ENCODE measurements at regions not wholly inside any gene's neighbourhood (a gene's known extent, or its start where the extent isn't known, plus 50 kb on each side); places are given as distances from the start of the nearest gene placed in this dataset.

DNA sequence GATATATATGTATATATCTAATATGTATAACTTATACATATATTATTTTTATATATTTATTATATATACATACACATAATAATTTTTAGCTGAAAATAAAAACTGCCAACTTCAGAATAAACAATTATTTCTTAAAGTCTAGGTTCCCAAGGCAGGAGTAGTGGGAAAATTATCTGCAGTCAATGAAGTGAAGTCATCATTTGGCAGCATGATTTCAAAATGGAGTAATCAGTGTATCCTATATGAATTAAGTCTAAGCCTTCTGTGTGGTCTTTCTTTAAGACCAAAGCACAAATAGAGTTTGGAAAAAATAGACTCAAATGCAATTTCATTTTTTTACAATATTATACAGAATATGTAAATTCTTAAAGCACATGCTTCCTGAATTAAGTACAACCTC is 251.0 kb downstream of the SAMD5 start:
- no peak for DNase-seq

DNA sequence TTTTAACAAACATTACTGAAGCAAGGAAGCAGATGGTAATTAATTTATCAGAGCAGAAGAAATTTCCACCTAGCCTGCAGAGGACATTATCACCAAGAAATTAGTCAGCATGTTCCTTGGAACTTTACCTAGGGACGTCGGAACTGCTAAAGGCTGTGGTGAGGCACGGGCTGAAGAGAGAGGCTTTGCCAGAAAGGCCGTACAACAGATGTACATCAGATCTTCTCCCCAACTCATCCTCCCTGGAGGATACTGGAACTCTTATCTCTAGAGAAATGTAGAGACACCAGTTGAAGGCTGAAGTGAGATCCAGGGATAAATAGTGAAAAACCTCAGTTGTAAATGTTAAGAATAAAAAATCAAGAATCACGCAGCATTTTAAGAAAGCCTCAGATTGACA is 257.1 kb downstream of the SAMD5 start:
- no peak for DNase-seq

DNA sequence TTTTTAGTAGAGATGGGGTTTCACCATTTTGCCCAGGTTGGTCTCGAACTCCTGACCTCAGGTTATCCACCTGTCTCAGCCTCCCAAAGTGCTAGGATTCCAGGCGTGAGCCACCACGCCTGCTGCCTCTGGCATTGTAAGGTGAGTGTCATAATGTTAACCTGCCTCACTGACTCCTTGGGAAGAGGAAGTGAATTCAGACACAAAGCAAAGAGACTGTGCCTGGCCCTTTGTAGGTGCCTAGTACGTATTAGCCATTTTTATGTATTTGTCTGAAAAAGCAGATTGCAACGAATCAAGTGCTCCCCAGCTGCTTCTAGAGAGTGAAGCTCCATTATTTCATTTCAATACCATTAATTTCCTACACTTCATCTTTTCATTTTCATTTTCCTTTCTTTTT is 260.5 kb downstream of the SAMD5 start:
- DNase-seq = no peak

DNA sequence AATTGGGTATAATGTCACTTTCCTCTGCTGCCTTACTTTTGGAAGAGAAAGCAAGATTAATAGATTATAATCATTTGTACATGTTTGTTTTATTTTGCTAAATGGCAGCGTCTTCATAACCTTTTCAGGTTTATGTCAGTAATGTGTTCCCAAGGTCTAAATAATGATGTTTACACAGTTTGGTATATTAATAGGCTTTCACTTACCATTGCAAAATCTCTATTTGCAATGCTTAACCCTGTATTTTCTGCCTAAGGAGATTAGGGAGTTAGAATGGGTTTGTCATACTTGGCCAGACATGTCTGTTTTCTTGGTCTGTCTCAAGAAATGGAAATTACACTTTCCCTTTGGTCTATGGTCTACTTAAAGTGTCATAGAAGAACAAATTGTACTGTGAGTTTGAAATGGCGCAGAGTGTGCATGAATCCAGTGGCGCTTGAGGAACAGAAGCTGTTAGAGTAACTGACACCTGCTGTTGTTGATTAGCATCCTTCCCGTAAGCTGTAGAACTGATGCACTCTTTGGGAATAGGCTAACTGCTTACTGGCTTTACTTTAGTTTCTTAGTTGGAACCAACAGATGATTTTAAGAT is 261.1 kb downstream of the SAMD5 start:
- DNase-seq = no peak

DNA sequence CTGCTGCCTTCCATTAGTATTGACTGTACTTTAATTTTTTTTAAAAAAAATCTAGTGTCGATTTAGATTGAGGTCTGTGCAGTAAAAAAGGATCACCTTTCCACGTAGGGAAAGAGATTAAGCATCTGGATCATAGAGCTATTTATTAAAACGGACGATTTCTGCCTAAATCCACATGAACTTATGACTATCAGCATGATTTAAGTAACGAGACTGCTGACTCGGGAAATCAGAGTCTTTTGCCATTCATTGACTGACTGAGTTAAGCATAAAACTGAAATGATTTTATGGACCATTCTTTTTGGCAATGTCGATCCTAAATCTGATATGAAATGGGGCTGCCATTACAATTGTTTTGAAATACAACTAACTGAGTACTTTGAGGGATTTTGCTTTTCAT is 261.7 kb downstream of the SAMD5 start:
- DNase-seq = no peak

DNA sequence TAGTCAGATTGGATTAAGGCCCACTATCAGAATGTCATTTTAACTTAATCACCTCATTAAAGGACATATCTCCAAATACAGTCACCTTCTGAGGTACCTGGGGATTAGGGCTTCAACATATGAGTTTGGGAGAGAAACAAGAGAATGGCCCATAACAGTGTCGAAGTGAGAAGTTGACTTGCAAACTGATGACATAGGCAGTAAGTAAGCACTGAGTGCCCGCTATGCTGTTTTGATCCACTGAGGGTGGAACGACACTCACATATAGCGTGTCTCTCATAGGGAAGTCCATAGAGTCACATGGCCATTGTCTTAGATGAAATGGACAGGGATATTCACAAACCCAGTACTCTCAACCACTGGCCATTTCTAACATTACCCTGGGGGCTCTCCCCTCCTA is 264.2 kb downstream of the SAMD5 start:
- DNase-seq = no peak

DNA sequence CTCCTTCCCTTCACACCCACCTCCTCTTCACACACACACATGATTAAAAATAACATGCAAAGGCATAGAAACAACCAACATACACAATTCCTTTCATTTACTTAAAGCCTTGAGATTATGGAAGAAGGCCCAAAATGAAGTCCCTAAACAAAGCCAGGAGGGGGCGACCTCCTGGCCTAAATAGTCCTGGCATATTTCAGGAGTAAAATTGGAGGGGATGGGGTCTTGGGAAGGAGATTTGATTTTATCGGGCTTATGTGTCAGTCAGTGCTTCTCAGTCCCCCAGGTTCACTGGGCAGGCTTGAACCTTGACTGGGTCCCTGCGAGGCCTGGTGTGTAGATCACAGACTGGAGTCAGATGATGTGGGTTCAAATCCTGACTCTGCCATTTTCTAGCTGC is 266.4 kb downstream of the SAMD5 start:
- DNase-seq = no peak

DNA sequence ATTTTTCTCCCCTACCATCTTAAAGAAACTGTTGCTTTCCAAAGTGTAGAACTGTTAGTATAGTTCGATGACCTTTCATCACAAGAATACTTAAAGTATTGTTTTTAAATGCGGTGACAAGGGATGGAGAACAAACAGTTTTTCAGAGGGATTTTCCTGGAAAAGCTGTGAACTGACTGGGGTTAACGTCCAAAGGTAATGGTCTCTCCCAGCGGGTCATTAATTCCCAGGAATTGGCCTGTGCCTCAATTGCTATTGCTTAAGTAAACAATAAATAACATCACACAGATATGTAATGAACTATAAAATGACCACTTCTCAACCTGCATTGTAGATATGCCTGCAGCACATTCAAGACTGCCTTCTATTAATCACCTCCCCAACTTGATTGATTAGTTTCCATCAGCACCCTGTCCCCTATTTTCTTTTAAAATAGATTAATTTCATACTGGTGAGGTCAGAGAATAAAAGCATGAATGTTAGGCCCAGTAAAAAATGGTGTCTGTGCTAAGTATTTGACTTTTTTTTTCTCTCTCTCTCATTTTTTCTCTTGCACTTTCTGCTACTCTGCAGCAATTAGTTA is 268.2 kb downstream of the SAMD5 start:
- no peak for DNase-seq

DNA sequence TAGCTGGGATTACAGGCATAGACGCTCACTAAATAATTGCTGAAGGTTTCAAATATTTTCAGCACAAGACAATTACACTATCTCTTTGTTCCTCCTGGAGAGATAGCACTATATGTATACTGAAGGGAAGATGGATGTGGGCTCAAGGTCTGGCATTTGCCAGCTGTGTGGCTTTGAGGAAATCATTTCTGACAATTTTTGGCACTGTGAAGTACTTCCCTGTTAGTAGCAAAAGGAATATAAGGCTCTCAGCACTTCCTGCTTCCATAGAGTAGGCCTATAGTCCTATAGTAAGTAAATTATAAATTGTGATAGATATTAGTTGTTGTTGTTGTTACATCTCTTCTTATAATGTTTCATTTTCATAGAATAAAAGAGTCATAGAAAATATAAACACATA is 271.1 kb downstream of the SAMD5 start:
- no peak for DNase-seq

DNA sequence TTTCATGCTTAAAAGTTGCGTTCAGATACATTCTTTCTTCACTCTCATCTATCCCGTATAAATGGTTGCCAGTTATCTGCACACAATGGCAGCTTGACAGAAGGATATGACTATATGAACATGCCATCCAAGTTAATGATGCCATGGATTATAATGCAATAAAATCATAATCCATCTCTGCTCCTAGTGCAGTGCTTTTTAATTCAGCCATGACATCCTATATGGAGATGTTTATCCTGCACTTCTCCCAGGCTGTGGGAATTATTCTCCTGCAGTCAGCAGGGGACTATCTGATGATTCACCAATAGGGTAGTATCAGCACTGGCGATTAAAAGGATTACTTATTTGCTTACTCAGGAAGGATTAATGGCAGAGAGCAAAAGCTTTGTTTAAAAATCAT is 273.8 kb downstream of the SAMD5 start:
- no peak for DNase-seq

DNA sequence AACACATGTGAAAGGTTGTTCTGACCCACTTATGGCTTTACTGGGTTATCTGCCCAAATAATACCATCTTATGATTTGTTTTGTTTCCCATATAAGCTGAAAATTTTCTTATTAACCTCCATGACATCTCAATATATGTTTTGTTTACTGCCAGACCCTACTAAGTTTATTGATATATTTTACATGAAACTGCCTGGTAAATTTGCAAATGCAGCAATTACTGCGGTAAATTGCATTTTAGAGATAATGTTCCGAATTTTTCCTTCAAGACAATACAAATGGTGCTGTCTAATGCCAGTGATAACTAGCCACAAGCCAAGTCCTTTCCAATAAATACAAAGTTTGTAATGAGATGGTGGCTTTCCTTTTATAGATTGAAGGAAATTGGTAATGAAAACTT is 275.9 kb downstream of the SAMD5 start:
- no peak for DNase-seq

DNA sequence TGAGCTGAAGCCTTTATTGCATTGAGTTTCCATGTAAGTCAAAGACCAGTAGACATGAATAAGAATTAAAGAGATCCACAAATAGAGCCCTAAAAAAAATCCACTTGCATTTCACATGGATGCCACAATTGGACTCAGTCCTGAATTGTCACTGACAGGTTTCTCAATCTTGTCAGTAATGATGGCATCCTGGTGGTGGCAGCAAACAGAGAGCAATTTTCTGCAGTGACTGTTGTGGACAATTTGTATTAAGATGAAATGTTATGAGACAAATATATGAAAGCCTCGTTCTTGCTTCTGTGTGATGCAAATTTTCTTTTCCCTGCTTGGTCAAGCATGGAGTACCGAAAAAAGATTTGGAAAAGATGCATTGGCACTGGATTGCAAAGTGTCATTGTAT is 278.9 kb downstream of the SAMD5 start:
- no peak for DNase-seq

DNA sequence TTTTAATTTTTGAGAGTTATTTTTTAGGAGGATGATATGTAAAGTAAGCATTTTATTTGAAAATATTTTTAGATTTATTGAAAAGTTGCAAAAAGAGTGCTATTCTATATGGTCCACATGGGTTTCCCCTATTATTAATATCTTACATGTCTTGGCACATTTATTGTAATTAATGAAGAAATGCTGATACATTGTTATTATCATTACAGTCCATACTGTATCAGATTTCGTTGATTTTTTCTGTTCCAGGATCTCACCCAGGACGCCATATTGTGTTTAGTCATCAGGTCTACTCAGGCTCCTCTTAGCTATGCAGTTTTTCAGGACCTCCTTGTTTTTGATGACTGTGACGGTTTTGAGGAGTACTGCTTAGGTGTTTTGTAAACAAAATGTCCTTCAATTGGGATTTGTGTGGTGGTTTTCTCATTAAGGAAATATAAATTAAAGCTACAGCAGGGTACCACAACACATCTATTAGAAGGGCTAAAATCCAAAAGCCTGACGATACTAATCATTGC is 281.0 kb downstream of the SAMD5 start:
- no peak for DNase-seq

DNA sequence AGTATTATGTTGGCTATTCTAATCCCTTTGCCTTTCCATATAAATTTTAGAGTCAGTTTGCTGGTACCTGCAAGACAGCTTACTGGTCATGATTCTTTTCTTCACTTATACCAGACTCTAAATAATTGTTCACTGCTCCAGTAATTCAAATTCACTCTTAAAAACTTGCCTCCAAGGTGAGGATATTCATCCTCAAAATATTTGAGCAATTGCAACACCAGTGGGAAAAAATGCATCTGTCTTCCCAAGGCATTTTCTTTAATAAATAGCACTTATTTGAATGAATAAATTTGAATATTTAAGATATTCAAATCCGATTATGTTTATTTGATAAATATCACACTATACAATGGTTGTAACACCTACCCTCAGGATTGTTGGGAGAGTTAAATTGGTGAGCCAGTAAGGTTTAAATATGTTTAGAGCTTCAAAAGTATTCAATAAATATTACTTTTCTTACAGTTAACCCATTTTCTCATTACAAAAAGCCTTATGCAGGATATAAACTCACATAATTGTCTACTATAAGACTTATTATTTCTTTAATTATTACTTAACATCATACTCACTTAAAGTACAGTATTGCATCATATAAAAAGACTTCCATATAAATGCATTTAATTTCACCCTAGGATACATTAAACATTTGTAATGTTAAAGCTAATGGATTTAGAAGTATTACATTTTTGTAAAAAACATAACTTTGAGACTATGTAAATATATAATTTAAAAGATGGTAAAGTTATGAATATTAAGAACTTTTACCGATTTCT is 285.6 kb downstream of the SAMD5 start:
- no peak for DNase-seq

DNA sequence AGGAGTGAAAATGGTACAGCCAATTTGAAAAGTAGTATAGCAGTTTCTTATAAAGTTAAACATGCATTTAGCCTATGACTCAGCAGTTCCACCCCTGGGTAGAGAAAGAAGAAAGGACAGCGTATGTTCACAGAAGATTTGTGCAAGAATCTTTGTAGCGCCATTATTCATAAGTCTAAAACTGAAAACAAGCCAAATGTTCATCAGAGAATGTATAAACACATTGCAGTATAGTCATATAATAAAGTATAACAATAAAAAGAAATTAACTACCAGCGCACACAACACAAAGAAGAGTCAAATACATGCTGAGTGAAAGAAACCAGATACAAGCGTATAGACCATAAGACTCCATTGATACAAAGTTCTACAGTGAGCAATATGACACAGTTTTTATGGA is 294.0 kb downstream of the SAMD5 start:
- no peak for DNase-seq

DNA sequence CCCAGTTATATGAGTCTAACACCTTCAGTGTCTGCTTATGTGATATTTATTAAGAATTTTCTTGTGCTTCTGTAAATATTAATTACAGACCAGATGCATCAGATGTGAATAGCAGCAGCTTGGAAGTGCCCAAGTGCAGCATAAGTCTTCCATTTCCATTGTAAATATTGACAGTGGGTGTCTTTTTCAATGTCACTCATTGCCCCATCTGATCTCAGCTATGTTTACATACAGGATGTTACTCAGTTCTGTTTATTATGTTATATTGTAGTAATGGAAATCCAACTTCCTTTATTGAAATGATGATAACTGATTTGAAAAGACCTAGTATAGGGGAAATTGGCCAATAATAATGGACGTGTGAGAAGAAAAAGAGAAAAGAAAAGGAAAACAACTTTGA is 296.7 kb downstream of the SAMD5 start:
- DNase-seq = no peak

DNA sequence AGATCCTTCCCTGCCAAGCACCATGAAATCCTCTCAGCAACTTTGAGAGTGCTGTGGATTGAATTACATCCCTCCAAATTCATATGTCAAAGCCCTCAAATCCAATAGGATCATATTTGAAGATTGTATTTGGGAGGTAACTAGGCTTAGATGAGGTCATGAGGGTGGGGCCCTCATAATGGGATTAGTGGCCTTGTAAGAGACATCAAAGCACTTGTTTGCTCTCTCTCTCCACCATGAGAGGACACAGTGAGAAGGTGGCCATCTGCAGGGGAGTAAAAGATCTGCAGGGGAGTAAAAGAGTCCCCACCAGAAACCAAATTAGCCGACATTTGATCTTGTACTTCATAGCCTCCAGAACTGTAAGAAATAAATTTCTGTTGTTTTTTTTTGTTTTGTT is 298.2 kb downstream of the SAMD5 start:
- no peak for DNase-seq

DNA sequence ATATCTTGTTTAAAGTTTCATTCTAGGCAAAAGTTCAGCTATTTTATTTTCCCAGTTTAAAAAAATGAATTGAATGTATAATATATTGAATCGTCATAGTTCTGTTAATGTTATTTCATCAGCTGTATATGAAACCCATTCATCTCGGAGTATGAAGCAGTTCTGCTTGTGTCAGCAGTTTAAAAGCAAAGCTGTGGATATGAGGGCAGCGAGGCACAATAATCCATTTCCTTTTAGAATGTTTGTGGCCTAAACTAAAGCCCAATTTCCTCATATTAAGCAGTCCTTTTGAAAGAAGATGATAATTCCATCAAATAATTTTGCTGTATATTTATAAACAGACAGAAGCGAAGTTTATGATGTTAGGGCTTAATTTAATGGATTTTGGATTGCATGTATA is 300.1 kb downstream of the SAMD5 start:
- no peak for DNase-seq

DNA sequence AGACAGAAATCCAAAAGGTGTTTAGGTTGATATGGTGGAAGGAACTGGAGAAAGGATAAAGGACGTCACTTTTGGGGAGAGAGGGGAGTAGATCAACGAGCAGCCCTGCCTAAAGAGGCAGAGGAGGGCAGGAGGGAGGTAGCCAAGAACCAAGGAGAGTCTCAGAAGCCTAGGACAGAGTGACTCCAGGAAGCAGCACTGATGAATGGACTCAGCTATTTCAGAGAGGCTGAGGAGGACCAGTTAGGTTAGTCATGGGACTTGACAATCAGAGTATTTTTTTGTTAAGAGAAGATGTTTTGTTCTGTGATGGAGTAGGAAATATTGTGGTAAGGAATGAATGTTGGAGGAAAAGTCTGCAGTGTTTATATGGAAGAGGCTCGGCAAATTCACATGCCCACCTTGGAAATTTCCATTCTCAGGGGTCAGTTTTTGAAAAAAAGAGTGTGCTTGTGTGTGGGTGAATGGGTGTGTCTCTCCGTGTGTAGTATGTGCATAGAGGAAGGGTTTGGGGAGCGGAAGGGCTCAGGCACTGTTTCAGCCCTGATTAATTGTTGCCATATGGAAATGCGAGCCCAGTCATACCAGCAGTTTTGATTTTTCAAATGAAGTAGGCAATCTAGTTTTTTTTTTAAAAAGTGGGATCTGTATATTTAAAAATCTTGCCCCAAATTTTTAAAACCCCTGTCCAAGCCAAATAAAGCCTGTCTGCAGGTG is 303.6 kb downstream of the SAMD5 start:
- DNase-seq = no peak

DNA sequence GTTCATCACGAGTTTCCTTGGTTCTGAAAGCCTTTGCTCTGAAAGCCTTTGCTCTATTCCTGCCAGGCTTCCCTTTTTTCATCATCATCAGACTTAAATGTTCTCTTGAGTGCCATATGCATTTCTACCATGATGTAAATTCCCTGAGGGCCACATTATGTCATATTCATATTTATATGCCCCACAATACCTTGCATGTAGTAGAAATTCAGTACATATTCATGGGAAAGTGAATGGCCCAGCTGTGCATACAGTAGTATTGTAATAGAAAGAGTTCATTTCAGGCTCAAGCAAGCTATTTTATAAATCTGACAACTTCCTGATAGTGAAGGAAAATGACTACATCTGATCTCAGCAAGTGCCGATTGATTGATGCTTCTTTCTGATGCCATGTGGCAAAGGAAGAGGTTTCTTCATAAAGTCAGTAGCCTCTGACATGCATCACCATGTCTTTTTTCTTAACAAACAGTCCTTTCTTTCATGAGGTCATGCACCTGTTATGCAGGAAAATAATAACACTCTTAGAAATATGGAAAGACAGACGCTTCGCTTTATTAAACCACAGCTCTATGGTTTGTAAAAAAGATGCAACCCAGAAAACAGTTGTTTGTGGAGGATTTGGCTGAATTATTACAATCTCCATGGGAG is 308.7 kb downstream of the SAMD5 start:
- DNase-seq = no peak

DNA sequence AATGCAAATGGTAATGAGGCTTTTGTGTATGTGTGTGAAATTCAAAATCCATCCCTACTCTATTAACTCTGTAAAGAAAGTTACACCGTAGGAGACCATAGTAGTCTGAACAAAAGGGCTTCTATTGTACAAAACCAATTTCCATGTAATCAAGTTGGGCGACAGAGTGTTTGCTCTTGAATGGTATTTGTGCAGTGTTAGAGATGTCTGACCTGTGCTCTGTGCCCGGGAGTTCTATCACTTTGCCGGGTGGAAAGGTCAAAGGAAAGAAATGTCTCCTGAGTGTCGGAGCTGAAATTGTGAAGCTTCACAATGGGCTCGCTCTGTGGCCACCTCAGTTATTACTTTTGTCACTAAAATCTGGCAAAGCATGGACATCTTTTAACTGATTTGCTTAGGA is 312.0 kb downstream of the SAMD5 start:
- no peak for DNase-seq

DNA sequence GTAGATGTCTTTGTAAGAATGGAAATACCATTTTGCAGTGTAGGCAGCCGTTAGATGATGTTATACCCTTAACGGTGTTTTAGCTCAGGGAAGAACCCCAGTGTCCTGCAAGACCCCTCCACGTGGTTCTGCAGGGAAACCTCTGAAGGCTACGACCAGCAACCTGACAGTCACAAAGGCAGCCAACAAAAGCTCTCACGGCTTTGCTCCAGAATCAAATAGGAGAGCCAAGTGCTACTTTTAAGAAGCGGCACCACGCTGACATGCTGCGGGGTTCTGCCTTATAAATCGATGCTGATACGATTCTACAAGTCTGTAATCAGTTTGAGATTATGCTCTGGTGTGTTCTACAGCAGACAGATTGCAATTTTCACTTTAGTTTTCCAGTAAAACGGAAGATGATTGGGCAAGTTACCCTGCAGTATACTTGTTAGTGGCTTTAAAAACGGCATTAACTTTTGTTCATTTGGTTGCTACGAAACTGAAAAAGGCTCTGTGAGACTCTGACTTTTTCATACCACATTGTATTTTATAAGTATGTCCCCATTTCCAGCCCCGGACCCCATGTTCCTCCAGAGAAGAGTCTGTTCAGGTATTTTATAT is 312.9 kb downstream of the SAMD5 start:
- no peak for DNase-seq

DNA sequence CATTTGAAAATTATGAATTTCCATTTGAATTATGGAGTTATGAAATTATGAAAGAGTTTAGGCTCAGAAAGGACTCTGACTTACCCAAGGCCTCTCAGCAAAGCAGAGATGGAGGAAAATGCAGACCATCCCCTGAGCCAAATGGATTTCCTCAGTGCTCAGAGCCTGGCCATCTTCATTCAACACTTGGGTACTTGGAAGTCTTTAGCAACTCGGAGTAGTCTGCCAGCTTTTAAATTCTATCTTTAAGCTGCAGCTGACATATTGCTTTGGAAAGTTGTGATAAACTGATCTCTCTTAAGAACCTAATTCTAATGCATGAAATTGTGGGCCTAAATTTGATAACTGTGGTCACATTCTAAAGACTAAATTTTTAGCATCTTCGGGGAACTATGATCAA is 315.4 kb downstream of the SAMD5 start:
- DNase-seq = no peak
